Effector memory CD4-positive, alpha-beta T cell (primary cell): ENCODE measurements at regions not wholly inside any gene's neighbourhood (a gene's known extent, or its start where the extent isn't known, plus 50 kb on each side); places are given as distances from the start of the nearest gene placed in this dataset.

ENCODE experiments used
- DNase-seq, 3 donors: peaks; one replicate each; pipeline ENCODE4 v3.0.0-alpha.2; 2020
- H3K27ac ChIP-seq: 2 replicates; pipeline ENCODE4 v1.7.0; 2013; ENCODE audit warnings: mild to moderate bottlenecking, low read length, moderate library complexity; ENCODE audit not compliant: insufficient read depth, poor library complexity, severe bottlenecking
- H3K27me3 ChIP-seq: replicated peaks from 2 replicates; pipeline ENCODE4 v1.7.0; 2013; ENCODE audit warnings: mild to moderate bottlenecking, low read length; ENCODE audit not compliant: insufficient read depth, control insufficient read depth, poor library complexity, severe bottlenecking
- H3K36me3 ChIP-seq: 2 replicates; pipeline ENCODE4 v1.7.0; 2013; ENCODE audit warnings: mild to moderate bottlenecking, low read length, moderate library complexity; ENCODE audit not compliant: control insufficient read depth, insufficient read depth
- H3K4me1 ChIP-seq: 2 replicates; pipeline ENCODE4 v1.7.0; 2013; ENCODE audit warnings: low read length, mild to moderate bottlenecking; ENCODE audit not compliant: control insufficient read depth, insufficient read depth, poor library complexity, severe bottlenecking
- H3K4me3 ChIP-seq: 2 replicates; pipeline ENCODE4 v1.7.0; 2013; ENCODE audit warnings: low read length, low read depth, mild to moderate bottlenecking; ENCODE audit not compliant: insufficient read depth, poor library complexity, severe bottlenecking
- H3K9me3 ChIP-seq: 2 replicates; pipeline ENCODE4 v1.7.0; 2013; ENCODE audit warnings: mild to moderate bottlenecking, low read length, moderate library complexity; ENCODE audit not compliant: control insufficient read depth

DNA sequence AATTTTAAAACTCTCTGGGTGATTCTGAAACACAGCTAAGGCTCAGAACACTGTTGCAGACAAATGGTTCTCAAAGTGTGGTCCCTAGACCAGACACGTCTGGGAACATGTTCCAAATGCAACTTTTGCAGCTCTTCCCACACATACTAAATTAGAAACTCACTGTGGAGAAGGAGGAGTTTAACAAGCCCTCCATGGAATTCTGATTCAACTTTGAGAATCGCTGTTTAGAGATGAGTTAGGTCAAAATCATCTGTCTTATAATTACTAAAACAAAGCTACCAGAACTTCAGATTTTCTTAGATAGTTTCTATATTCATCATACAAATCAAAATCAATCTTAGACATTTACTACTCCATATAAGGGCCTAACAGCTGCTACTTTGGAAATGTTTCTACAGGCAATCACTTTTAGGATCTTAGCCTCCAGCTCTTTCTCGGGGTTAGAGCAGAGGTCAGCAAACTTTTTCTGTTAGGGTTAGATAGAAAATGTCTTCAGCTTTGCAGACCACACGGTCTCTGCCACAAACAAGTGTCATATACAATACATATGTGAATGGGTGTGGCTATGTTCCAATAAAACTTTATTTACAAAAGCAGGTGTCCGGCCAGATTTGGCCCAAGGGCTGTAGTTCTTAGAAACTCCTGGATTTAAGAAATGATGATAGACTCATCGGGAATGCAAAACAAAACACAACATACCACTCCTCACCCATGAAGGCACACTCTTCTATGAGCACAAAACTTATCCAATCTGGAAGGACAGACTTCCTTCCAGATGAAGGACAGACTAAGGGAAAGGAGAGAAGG is 50.0 kb upstream of the ARHGAP18 start:
- H3K4me1 ChIP-seq: no peaks in the 10 kb centered on the region
- DNase-seq: no peak
- H3K9me3 ChIP-seq: no peaks in the 10 kb centered on the region
- H3K4me3 ChIP-seq: no peak overlapping the region
- no peaks in the 10 kb centered on the region for H3K27me3 ChIP-seq
- no peak overlapping the region for H3K27ac ChIP-seq
- no peaks in the 10 kb centered on the region for H3K36me3 ChIP-seq
